Suppressor macrophage treated with lipopolysaccharide for 4 hours (primary cell): ENCODE measurements at regions not wholly inside any gene's neighbourhood (a gene's known extent, or its start where the extent isn't known, plus 50 kb on each side); places are given as distances from the start of the nearest gene placed in this dataset.

Experiments used
- DNase-seq: peaks from one replicate; pipeline ENCODE4 v3.0.0-alpha.2; 2020

DNA sequence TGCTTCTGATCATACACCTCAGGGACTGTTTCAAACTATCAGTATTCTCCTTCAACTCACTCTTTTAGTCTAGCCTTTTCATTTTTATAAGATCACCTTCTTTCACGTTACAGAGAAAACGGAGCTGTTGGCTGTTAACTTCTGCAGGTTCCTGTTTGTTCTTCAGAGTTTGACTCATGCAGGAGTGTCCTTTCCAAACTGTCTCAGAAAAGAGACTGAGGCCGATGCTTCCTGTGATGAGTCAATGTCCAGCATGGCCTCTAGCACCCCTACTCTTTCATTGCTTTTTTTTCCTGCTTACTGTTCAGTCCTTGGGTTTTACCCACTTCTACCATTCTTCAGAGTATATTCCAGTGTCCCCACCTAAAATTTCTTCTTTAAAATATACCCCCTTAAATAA is 240.8 kb upstream of the RGPD4 start:
- DNase-seq = no peak

DNA sequence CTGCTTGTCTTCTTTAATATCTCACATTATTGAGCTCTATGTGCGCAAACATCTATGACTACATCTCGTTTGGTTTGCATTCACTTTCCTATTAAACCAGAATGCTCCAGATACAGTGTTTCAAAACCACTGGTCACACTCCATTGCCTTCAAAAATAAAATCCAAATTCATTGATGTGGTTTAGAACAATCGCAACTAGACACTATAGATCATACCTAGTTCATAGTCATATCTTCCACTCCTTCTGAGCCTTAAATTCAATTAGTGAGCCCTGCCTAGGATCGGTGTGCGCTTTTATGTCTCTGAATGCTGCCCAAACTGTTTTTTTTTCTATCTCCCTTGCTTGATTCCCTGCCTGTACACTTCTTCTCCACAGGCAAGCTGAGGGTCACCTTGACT is 238.5 kb upstream of the RGPD4 start:
- DNase-seq = no peak

DNA sequence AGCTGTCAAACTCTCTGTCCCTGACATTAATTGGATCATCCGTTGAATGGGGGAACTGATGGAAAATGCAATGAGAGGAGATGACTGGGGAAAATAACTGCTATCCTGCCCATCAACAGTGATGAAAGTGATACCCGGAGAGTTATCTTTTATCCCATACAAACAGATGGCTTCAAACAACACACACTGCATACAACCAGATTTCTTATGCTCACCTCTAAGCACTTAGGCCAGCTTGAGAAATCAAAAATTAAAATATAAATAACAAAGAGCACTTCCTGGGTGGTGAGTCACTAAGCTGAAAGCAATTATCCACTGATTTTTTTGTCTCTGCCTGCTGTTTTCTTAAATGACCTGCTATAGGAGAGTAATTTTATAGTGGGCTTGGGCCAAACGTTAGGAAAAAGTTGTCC is 237.6 kb upstream of the RGPD4 start:
- DNase-seq = no peak

- no peak for DNase-seq
Measured at GRCh38 chr2:107591561-107592279, 235.0 kb upstream of the RGPD4 start.

- no peak for DNase-seq
Measured at GRCh38 chr2:107592280-107592624, 234.4 kb upstream of the RGPD4 start.

DNA sequence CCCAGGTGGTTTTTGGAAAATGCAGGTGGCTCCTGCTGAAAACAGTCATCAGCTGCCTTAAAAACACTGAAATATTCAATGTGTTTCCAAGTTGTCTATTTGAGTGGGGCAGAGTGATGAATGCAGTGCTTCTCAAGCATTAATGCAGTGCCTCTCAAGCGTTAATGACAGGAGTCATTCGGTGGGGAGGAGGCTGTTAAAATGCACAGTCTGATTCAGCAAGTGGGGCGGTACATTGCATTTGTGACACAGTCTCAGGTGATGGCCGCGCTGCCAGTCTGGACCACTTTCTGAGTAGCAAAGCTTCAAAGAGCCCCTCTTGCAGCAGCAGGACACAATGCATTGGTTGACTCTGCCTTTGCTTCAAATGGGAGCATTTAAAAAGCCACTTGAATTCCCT is 231.4 kb upstream of the RGPD4 start:
- no peak for DNase-seq

GRCh38 chr2:107595749-107596148 is 230.9 kb upstream of the RGPD4 start:
- no peak for DNase-seq

- no peak for DNase-seq
Measured at GRCh38 chr2:107597507-107597906, 229.2 kb upstream of the RGPD4 start.

- DNase-seq = no peak
Measured at GRCh38 chr2:107602801-107603200, 223.9 kb upstream of the RGPD4 start.

DNA sequence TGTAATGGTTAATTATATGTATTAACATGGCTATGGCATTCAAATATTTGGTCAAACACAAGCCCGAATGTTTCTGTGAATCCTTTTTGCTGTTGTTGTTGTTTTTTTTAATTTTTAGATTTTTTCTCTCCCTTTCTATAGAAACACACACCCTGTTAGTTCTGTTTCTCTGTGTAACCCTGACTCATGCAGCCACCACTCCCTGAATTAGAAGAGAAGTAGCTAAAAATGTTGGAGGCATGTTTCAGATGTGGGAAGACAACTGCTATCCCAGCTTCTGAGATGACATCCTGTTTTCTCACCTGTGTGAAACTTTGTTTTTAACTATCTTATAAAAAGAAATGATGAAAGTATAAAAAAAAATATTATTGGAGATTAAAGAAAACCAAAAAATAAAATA is 219.6 kb upstream of the RGPD4 start:
- no peak for DNase-seq

GRCh38 chr2:107607473-107607872 is 219.2 kb upstream of the RGPD4 start:
- DNase-seq = no peak

DNA sequence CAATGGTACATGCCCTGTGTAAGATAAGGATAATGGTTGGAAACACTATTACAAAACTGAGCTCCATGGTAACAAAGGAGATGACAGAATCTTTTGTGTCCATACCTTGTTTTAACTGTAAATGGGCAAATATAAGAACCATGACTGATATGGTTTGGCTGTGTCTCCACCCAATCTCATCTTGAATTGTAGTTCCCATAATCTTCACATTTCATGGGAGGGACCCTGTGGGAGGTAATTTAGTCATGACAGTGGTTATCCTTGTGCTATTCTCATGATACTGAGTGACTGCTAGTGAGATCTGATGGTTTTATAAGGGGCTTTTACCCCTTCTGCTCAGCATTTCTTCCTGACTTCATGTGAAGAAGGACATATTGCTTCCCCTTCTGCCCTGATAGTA is 211.7 kb upstream of the RGPD4 start:
- no peak for DNase-seq

DNA sequence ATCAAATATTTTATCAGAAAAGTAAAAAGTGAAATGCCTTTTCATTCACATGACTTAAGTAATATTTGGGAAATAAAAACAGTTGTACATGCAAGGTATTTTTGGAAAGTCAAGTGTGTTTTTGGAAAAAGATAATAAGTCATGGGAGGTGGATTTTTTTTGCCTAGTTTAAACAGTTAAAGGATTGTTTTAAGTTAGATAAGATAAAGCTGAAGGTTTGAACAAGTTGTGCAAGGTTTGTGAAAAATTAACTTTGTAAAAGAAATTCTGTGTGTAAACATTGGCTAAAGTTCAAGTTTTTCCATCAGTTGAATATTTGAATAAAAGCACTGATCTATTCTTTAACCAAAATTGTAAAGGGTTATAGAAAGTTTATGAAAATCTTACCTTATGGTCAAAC is 207.9 kb upstream of the RGPD4 start:
- no peak for DNase-seq

DNA sequence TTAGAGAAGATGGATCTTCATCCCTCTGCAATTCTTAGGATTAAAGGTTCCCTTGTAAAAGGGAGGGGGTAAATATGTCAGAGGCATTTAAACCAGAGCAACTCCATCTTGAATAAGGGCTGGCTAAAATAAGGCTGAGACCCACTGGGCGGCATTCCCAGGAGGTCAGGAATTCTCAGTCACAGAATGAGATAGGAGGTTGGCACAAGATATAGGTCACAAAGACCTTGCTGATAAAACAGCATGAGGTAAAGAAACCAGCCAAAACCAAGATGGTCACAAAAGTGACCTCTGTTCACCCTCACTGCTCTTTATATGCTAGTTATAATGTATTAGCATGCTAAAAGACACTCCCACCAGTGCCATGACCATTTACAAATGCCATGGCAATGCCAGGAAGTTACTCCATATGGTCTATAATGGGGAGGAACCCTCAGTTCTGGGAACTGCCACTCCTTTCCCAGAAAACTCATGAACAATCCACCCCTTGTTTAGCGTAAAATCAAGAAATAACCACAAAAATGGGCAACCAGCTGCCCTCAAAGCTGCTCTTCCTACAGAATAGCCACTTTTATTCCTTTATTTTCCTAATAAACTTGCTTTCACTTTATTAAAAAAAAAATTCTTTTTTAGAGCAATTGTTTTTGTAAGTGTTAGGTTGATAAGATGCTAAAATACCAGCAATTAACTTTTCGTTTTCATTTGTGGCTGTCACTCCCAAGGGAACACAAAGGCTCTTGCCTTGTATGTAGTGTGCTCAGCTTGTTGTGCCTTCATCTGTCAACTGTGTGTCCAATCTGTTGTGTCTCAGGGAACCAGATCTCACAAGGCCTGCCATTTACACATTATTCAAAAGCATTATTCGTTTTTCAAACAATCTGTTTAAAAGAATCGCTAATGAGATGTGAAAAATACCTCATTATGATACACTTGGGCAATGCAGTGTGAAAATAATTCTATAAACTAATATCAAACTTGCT is 205.2 kb upstream of the RGPD4 start:
- no peak for DNase-seq

DNA sequence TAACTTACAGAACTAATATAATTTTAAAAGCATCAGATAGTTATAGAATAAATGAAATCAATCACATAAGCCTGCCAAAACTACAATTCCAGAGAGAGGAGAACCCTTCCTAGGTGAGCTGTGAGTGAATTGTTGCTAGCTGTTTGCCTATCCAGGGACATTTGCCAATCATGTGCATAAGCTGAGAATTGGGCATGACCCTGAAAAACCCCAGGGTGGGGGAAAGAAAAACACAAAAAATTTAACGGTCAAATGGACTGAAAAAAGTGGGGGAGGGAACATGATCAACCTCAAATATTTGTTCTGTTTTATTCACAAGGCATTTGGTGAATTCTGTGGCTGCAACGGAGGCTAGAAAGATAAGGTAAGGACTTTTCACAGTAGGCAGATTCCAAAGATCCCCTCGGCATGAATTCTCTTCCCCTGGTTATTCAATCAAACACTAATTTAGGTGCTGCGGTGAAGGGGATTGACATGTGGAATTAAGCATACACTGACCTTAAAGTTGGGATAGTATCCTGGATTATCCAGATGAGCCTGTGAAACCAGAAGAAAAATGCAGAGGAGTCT is 203.9 kb upstream of the RGPD4 start:
- no peak for DNase-seq

DNA sequence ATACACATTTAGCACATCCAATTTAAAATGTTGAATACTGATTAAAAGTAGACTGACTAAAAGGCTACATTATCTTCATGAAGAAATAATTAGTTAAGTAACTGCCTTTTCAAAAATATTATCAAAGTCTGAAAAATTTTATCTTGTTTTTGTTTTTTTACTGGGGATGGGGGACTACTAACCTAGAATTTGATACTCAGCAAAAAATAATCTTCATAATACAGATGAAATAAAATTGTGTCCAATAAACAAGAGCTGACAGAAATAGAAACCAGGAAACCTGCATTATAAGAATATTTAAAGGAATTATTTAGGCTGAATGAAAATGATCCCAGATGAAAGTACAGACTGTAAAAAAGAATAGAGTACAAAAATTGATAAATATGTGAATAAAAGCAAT is 200.7 kb upstream of the RGPD4 start:
- no peak for DNase-seq

DNA sequence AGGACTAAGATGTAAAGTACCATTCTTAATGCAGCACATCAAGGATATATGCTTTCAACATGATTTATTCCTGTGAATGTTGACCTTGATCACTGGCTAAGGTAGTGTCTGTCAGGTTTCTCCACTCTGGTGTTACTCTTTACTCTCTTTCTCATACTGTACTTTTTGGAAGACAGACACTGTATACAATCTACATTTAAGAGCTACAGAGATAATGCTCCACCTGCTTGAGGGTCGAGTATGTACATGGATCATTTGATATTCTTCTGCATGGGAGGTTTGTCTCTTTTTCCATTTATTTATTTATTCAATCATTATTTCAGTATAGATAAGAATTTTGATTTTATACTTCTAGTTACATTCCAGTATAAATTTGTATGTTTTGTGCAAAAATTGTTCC is 199.5 kb upstream of the RGPD4 start:
- no peak for DNase-seq

GRCh38 chr2:107627926-107628325 is 198.8 kb upstream of the RGPD4 start:
- no peak for DNase-seq

- DNase-seq = no peak
Measured at GRCh38 chr2:107633580-107634147, 193.0 kb upstream of the RGPD4 start.

- DNase-seq = no peak
Measured at GRCh38 chr2:107634172-107634571, 192.5 kb upstream of the RGPD4 start.

DNA sequence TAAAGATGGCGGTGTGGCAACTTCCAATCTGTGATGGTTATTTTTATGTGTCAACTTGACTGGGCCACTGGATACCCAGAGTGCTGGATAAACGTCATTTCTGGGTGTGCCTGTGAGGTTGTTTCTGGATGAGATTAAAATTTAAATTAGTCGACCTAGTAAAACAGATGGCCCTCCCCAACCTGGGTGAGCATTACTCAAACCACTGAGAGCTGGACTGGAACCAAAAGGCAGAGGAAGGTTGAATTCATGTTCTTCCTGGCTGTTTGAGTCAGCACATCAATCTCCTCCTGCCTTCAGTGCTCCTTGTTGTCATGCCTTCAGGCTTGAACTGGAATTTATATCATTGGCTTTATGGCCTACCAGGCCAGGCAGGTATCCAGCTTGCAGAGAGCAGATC is 190.8 kb upstream of the RGPD4 start:
- no peak for DNase-seq

DNA sequence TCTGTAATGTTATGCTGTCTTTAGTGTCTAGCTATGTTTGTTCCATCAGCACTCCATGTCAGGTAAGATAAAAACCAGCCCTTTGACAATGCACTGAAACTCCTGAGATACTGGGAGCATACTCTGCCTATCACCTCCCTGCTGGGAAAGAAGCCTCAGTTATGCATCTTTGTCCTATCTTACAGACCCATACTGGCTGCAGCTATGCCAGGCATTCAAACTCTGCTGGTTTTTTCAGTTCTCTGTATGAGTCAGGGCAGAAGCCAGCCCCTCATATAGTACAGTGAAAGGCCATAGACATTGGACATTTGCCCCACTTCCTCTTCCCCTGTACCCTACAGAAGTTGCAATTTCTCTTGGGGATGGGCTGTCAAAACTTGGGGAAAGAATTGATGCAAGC is 181.1 kb upstream of the RGPD4 start:
- no peak for DNase-seq

- DNase-seq = no peak
Measured at GRCh38 chr2:107648781-107649404, 177.8 kb upstream of the RGPD4 start.
